PC-9 (cell line): ENCODE measurements at regions not wholly inside any gene's neighbourhood (a gene's known extent, or its start where the extent isn't known, plus 50 kb on each side); places are given as distances from the start of the nearest gene placed in this dataset.

Source experiments
- BruUV-seq: library from RNA; stranded (reverse); fragments of 400-500 nt; replicated peaks from 2 replicates; lab custom pipeline; 2021; lab: Mats Ljungman, UMichigan
- CTCF ChIA-PET: fragments of 300-600 bp; sonication (Branson Sonifier 250); formaldehyde crosslinking; loops from one replicate; lab custom pipeline; 2022; ENCODE audit warnings: antibody characterized with exemption; lab: Charles Lee
- POLR2A ChIA-PET: fragments of 300-600 bp; sonication (Branson Sonifier 250); formaldehyde crosslinking; loops from one replicate; lab custom pipeline; 2022; ENCODE audit warnings: antibody characterized with exemption; ENCODE audit not compliant: unreplicated experiment; lab: Charles Lee
- DNase-seq, 2 experiments: peaks; one replicate each; pipeline versions ENCODE4 v3.0.0 to v3.0.0-alpha.2; 2015 to 2022; ENCODE audit warnings: mixed read lengths in 1 of 2
- H2AFZ ChIP-seq: fragments of 200-600 bp; sonication (generic); 2 replicates; pipeline ENCODE4 v1.8.1; 2017; ENCODE audit warnings: antibody characterized with exemption
- H3F3A ChIP-seq: fragments of 200-600 bp; sonication (generic); 2 replicates; pipeline ENCODE4 v1.8.1; 2017; ENCODE audit warnings: antibody characterized with exemption, mild to moderate bottlenecking, low read depth; ENCODE audit not compliant: insufficient read depth
- H3K27ac ChIP-seq: fragments of 200-600 bp; sonication (generic); 2 replicates; pipeline ENCODE4 v1.6.1; 2016; ENCODE audit warnings: mixed run types
- H3K27me3 ChIP-seq: fragments of 200-600 bp; sonication (generic); 2 replicates; pipeline ENCODE4 v1.6.1; 2016; ENCODE audit warnings: low read depth, mixed run types; ENCODE audit not compliant: insufficient read depth
- H3K36me3 ChIP-seq: fragments of 200-600 bp; sonication (generic); 2 replicates; pipeline ENCODE4 v1.6.1; 2016; ENCODE audit warnings: low read depth, mixed run types
- H3K4me1 ChIP-seq: fragments of 200-600 bp; sonication (generic); replicated peaks from 2 replicates; pipeline ENCODE4 v1.6.1; 2016; ENCODE audit warnings: mixed run types; ENCODE audit not compliant: insufficient read depth
- H3K4me2 ChIP-seq: fragments of 200-600 bp; sonication (generic); 2 replicates; pipeline ENCODE4 v1.6.1; 2017; ENCODE audit warnings: mixed run types
- H3K4me3 ChIP-seq: fragments of 200-600 bp; sonication (generic); 2 replicates; pipeline ENCODE4 v1.6.1; 2016; ENCODE audit warnings: mixed run types
- H3K79me2 ChIP-seq: fragments of 200-600 bp; sonication (generic); 2 replicates; pipeline ENCODE4 v1.6.1; 2017; ENCODE audit warnings: low read depth, mixed run types
- H3K9me2 ChIP-seq: fragments of 200-600 bp; sonication (generic); 2 replicates; pipeline ENCODE4 v1.8.1; 2017; ENCODE audit warnings: mild to moderate bottlenecking; ENCODE audit not compliant: insufficient read depth
- H3K9me3 ChIP-seq: fragments of 200-600 bp; sonication (generic); 2 replicates; pipeline ENCODE4 v1.8.1; 2016; ENCODE audit warnings: low read depth; ENCODE audit not compliant: insufficient read depth
- H4K20me1 ChIP-seq: fragments of 200-600 bp; sonication (generic); 2 replicates; pipeline ENCODE4 v1.8.1; 2017; ENCODE audit not compliant: insufficient read depth
- EZH2 ChIP-seq: fragments of 200-600 bp; sonication (generic); IDR thresholded peaks from 2 replicates; pipeline ENCODE4 v1.8.0; 2017; ENCODE audit warnings: antibody characterized with exemption, low read depth
- intact Hi-C: fragments of 100-400 bp; cut with micrococcal nuclease; formaldehyde crosslinking; loops from one replicate; pipeline ENCODE4 v1.10.0; 2022; ENCODE audit not compliant: unreplicated experiment
- TF ChIP-seq, protein P1 (sequence below): fragments of 200-600 bp; sonication (generic); conservative IDR thresholded peaks from 2 replicates; pipeline ENCODE4 v1.6.1; 2017; ENCODE audit warnings: mixed run types, antibody characterized with exemption, mild to moderate bottlenecking, moderate library complexity

DNA sequence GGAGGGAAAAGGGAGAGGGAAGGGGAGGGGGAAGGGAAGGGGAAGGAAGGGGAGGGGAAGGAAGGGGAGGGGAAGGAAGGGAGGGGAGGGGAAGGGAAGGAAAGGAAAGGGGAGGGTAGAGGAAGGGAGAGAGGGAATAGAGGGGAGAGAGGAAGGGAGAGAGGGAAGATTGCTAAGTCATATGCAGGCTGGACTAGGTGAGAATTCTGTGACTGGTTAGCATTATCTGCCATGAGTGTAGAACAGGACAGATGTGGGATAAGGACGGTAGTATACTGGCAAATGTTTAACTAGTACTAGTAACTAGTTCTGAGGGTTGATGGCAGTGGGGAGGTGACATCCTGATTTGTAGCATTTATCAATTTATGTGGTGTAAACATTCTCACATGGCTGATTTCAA is 203.5 kb upstream of the RAD23B start:
- intact Hi-C loops, result no loop called here
- POLR2A ChIA-PET, result no interaction called here
- Histone ChIP-seq H3K4me2 (no peak overlapping the region), H3K27ac (no peak overlapping the region), H4K20me1 (no peaks in the 10 kb centered on the region), H3K9me3 (no peaks in the 10 kb centered on the region), H3K9me2 (no peaks in the 10 kb centered on the region), H3F3A (no peaks in the 10 kb centered on the region), H2AFZ (no peak overlapping the region), H3K36me3 (no peaks in the 10 kb centered on the region), H3K4me3 (no peak overlapping the region), H3K27me3 (no peaks in the 10 kb centered on the region), H3K79me2 (no peaks in the 10 kb centered on the region), H3K4me1 (no peaks in the 10 kb centered on the region)
- CTCF ChIA-PET, result no interaction called here
- BruUV-seq, result no TSS peak
- no peak for DNase-seq
- TF ChIP-seq, protein P1, sequence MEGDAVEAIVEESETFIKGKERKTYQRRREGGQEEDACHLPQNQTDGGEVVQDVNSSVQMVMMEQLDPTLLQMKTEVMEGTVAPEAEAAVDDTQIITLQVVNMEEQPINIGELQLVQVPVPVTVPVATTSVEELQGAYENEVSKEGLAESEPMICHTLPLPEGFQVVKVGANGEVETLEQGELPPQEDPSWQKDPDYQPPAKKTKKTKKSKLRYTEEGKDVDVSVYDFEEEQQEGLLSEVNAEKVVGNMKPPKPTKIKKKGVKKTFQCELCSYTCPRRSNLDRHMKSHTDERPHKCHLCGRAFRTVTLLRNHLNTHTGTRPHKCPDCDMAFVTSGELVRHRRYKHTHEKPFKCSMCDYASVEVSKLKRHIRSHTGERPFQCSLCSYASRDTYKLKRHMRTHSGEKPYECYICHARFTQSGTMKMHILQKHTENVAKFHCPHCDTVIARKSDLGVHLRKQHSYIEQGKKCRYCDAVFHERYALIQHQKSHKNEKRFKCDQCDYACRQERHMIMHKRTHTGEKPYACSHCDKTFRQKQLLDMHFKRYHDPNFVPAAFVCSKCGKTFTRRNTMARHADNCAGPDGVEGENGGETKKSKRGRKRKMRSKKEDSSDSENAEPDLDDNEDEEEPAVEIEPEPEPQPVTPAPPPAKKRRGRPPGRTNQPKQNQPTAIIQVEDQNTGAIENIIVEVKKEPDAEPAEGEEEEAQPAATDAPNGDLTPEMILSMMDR, result no peak
- no peak for TF ChIP-seq EZH2

GRCh38 chr9:107080130-107080529 is 202.9 kb upstream of the RAD23B start:
- ChIA-PET POLR2A (no interaction called here), CTCF (no interaction called here)
- intact Hi-C loops, result no loop called here

GRCh38 chr9:107086460-107086859 is 196.6 kb upstream of the RAD23B start:
- H3K36me3 ChIP-seq, result no peaks in the 10 kb centered on the region
- no peak for DNase-seq

More at GRCh38 chr9:107080130-107080529, 202.9 kb upstream of the RAD23B start:
- Histone ChIP-seq H3K79me2 (no peaks in the 10 kb centered on the region), H3K4me1 (no peaks in the 10 kb centered on the region), H3F3A (no peaks in the 10 kb centered on the region), H3K36me3 (no peaks in the 10 kb centered on the region), H3K9me2 (no peaks in the 10 kb centered on the region), H4K20me1 (no peaks in the 10 kb centered on the region), H3K4me3 (no peak overlapping the region), H2AFZ (no peak overlapping the region), H3K9me3 (no peaks in the 10 kb centered on the region), H3K27me3 (no peaks in the 10 kb centered on the region), H3K27ac (no peak overlapping the region), H3K4me2 (no peak overlapping the region)
- BruUV-seq, result no TSS peak
- TF ChIP-seq, protein P1, result no peak
- no peak for TF ChIP-seq EZH2
- no peak for DNase-seq

More at GRCh38 chr9:107086460-107086859, 196.6 kb upstream of the RAD23B start:
- ChIA-PET CTCF (no interaction called here), POLR2A (no interaction called here)
- H3K79me2 ChIP-seq, result no peaks in the 10 kb centered on the region
- H3K4me1 ChIP-seq, result no peaks in the 10 kb centered on the region
- TF ChIP-seq, protein P1, result no peak
- TF ChIP-seq EZH2, result no peak
- no TSS peak for BruUV-seq
- H3K9me3 ChIP-seq, result no peaks in the 10 kb centered on the region
- no peak overlapping the region for H3K4me3 ChIP-seq
- no peaks in the 10 kb centered on the region for H3K9me2 ChIP-seq
- H3K4me2 ChIP-seq, result no peak overlapping the region
- no peaks in the 10 kb centered on the region for H4K20me1 ChIP-seq
- H3K27me3 ChIP-seq, result no peaks in the 10 kb centered on the region
- intact Hi-C loops, result no loop called here
- H2AFZ ChIP-seq, result no peak overlapping the region
- H3F3A ChIP-seq, result no peaks in the 10 kb centered on the region
- no peak overlapping the region for H3K27ac ChIP-seq
